ENCODE measurements at regions not wholly inside any gene's neighbourhood (a gene's known extent, or its start where the extent isn't known, plus 50 kb on each side); places are given as distances from the start of the nearest gene placed in this dataset.

DNA sequence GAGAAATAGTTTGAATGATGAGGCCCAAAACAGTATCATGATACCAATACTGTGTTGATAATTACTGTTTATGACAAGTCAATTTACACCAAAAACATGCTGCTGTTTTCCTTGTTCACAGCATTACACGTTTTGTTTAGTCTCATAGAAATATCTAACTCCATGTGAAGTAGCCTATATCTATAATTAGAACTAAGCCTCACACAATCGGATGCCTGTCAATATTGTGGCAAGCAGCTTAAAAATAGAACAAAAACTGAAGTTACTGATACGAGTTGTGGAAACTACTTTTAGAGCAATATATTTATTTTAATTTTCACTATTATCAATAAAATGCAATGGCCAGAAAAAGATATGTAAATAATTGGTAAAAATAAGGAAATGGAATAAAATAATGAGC, 470.8 kb downstream of the ZEB2 start:
- in situ Hi-C loops (cut with HindIII; ENCODE audit: low pct_ligation_motif_present, low sequenced_read_pairs) = no loop called here

GRCh38 chr2:144048631-144049060, 471.3 kb downstream of the ZEB2 start:
- H3K27ac ChIP-seq = no peak overlapping the region
- in situ Hi-C loops (cut with HindIII; ENCODE audit: low pct_ligation_motif_present, low sequenced_read_pairs) = no loop called here
- TF ChIP-seq, protein P1, sequence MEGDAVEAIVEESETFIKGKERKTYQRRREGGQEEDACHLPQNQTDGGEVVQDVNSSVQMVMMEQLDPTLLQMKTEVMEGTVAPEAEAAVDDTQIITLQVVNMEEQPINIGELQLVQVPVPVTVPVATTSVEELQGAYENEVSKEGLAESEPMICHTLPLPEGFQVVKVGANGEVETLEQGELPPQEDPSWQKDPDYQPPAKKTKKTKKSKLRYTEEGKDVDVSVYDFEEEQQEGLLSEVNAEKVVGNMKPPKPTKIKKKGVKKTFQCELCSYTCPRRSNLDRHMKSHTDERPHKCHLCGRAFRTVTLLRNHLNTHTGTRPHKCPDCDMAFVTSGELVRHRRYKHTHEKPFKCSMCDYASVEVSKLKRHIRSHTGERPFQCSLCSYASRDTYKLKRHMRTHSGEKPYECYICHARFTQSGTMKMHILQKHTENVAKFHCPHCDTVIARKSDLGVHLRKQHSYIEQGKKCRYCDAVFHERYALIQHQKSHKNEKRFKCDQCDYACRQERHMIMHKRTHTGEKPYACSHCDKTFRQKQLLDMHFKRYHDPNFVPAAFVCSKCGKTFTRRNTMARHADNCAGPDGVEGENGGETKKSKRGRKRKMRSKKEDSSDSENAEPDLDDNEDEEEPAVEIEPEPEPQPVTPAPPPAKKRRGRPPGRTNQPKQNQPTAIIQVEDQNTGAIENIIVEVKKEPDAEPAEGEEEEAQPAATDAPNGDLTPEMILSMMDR (IDR thresholded peaks at IDR 0.05; ENCODE audit: low read depth, low read length, missing control alignments) = no peak
- H3K27me3 ChIP-seq (replicated peaks) = no peaks in the 10 kb centered on the region
- H3K36me3 ChIP-seq (replicated peaks) = no peaks in the 10 kb centered on the region
- DNase-seq = no peak
- no peak overlapping the region for H3K4me3 ChIP-seq (ENCODE audit: low read depth, low read length)

More for the DNA sequence above, 470.8 kb downstream of the ZEB2 start:
- Histone ChIP-seq H3K27ac (no peak overlapping the region), H3K27me3 (replicated peaks) (no peaks in the 10 kb centered on the region), H3K36me3 (replicated peaks) (no peaks in the 10 kb centered on the region), H3K4me3 (ENCODE audit: low read depth, low read length) (no peak overlapping the region)
- no peak for DNase-seq
- TF ChIP-seq, protein P1 (IDR thresholded peaks at IDR 0.05; ENCODE audit: low read depth, low read length, missing control alignments) = no peak

DNA sequence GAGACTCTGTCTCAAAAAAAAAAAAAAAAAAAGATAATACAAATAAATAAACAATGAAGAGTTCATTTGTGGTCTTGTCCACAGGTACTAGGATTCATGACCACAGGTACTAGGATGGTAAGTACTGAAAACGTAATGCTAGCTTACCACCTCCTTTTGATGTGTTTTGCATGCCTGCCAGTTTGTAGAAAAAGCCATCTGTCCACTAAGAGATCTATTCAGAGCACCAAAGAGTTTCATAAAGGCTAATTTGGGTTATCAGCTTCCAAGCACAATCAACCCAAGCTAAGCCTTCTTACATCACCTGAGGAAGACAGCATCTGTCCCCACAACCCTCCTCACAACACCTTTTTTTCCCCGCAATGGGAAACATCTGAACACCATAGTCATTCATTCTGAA, 477.2 kb downstream of the ZEB2 start:
- in situ Hi-C loops (cut with HindIII; ENCODE audit: low pct_ligation_motif_present, low sequenced_read_pairs) = no loop called here
- TF ChIP-seq, protein P1 (IDR thresholded peaks at IDR 0.05; ENCODE audit: low read depth, low read length, missing control alignments) = no peak
- no peak overlapping the region for H3K4me3 ChIP-seq (ENCODE audit: low read depth, low read length)
- H3K27me3 ChIP-seq (replicated peaks) = no peaks in the 10 kb centered on the region
- no peak overlapping the region for H3K27ac ChIP-seq
- H3K36me3 ChIP-seq (replicated peaks) = no peaks in the 10 kb centered on the region
- DNase-seq = no peak

DNA sequence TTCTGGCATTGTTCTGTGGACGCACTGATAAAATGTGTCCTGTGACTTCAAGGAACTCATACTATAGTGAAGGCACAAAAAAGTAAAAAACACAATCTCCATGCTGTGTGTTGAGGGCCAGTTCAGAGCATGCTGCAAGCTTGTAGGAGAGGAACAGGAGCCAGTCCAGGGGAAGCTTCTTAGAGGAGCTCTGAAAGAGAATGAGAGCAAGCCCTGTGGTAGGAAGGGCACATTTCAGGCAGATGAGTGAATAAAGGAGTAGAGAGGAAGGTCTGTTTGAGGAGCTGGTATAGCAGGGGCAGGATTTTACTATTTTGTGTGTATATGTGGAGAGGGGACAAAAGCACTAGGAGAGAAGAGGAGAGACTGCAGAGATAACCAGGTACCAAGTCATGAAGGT, 478.3 kb downstream of the ZEB2 start:
- in situ Hi-C loops (cut with HindIII; ENCODE audit: low pct_ligation_motif_present, low sequenced_read_pairs) = no loop called here
- TF ChIP-seq, protein P1 (IDR thresholded peaks at IDR 0.05; ENCODE audit: low read depth, low read length, missing control alignments) = no peak
- H3K36me3 ChIP-seq (replicated peaks) = no peaks in the 10 kb centered on the region
- no peak for DNase-seq
- no peaks in the 10 kb centered on the region for H3K27me3 ChIP-seq (replicated peaks)
- H3K4me3 ChIP-seq (ENCODE audit: low read depth, low read length) = no peak overlapping the region
- no peak overlapping the region for H3K27ac ChIP-seq

DNA sequence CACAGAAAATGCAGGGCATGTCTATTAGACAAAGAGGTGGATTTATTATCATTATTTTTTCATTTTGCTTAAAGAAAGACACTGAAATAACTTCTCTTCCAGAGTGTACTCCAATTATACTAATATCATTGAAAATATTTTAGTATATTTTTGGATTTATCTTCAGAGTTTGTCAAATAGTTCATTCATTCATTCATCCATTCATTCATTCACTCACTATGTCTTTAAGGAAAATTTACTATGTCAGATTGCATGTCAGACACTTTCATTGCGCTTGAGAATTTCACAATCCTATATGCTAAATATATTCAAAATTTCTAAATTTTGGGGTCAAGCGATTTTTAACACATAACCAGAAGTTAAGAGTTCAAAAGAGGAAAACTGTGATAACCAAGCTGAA, 479.1 kb downstream of the ZEB2 start:
- no peak for DNase-seq
- TF ChIP-seq, protein P1 (IDR thresholded peaks at IDR 0.05; ENCODE audit: low read depth, low read length, missing control alignments) = no peak
- Histone ChIP-seq H3K4me3 (ENCODE audit: low read depth, low read length) (no peak overlapping the region), H3K36me3 (replicated peaks) (no peaks in the 10 kb centered on the region), H3K27ac (no peak overlapping the region), H3K27me3 (replicated peaks) (no peaks in the 10 kb centered on the region)
- in situ Hi-C loops (cut with HindIII; ENCODE audit: low pct_ligation_motif_present, low sequenced_read_pairs) = no loop called here

GRCh38 chr2:144032566-144032965, 487.4 kb downstream of the ZEB2 start:
- in situ Hi-C loops (cut with HindIII; ENCODE audit: low pct_ligation_motif_present, low sequenced_read_pairs) = no loop called here

More at GRCh38 chr2:144032566-144032965, 487.4 kb downstream of the ZEB2 start:
- Histone ChIP-seq H3K27ac (no peak overlapping the region), H3K27me3 (replicated peaks) (no peaks in the 10 kb centered on the region), H3K4me3 (ENCODE audit: low read depth, low read length) (no peak overlapping the region), H3K36me3 (replicated peaks) (no peaks in the 10 kb centered on the region)
- TF ChIP-seq, protein P1 (IDR thresholded peaks at IDR 0.05; ENCODE audit: low read depth, low read length, missing control alignments) = no peak
- no peak for DNase-seq

All from brain microvascular endothelial cell (primary cell).